Tibial nerve (tissue), 3 donors: ENCODE measurements at regions not wholly inside any gene's neighbourhood (a gene's known extent, or its start where the extent isn't known, plus 50 kb on each side); places are given as distances from the start of the nearest gene placed in this dataset.

Experiments used
- CTCF ChIP-seq, 5 experiments: fragments of 200-600 bp in 3 of 5; fragments of 450-650 bp in 2 of 5; sonication (generic) in 3 of 5; IDR thresholded peaks; one replicate each; pipeline ENCODE4 v1.5.1; 2016 to 2019; ENCODE audit warnings: antibody characterized with exemption in 5 of 5, mild to moderate bottlenecking in 3 of 5, moderate library complexity in 2 of 5
- POLR2A ChIP-seq, 2 donors: fragments of 450-650 bp; IDR thresholded peaks; one replicate each; pipeline ENCODE4 v1.6.1; 2017; ENCODE audit warnings: antibody characterized with exemption in 2 of 2, mild to moderate bottlenecking in 2 of 2, moderate library complexity in 2 of 2

- TF ChIP-seq CTCF (IDR thresholded peaks at IDR 0.05) (no peak), POLR2A (IDR thresholded peaks at IDR 0.05) (no peak)
These were observed 714.5 kb downstream of the PLCL1 start for GRCh38 chr2:198518935-198519334.
